IMR-90 (cell line): ENCODE measurements at regions not wholly inside any gene's neighbourhood (a gene's known extent, or its start where the extent isn't known, plus 50 kb on each side); places are given as distances from the start of the nearest gene placed in this dataset.

Experiments used
- ATAC-seq: fragments of 200-7000 bp; cut with Tn5 transposase; 2 replicates; pipeline ENCODE4 v1.9.1; 2020; ENCODE audit warnings: low read depth, mild to moderate bottlenecking, moderate library complexity
- BruUV-seq: library from RNA; stranded (reverse); fragments of 400-500 nt; replicated peaks from 2 replicates; lab custom pipeline; 2021; lab: Mats Ljungman, UMichigan
- CTCF ChIA-PET: fragments of 300-600 bp; formaldehyde crosslinking; extraction: SDS; loops from one replicate; lab custom pipeline; 2021; ENCODE audit warnings: antibody characterized with exemption; lab: Yijun Ruan, JAX
- POLR2A ChIA-PET: fragments of 300-600 bp; sonication (Branson Sonifier 250); formaldehyde crosslinking; loops from one replicate; lab custom pipeline; 2022; ENCODE audit warnings: antibody characterized with exemption; ENCODE audit not compliant: unreplicated experiment; lab: Charles Lee
- DNase-seq: peaks from one replicate; pipeline ENCODE4 v3.0.0; 2013
- H2AFZ ChIP-seq: replicated peaks from 2 replicates; pipeline ENCODE3; 2013; ENCODE audit warnings: low read length, mild to moderate bottlenecking; ENCODE audit not compliant: poor library complexity
- H2AK5ac ChIP-seq: 2 replicates; pipeline ENCODE4 v1.6.1; 2013; ENCODE audit warnings: low read depth, low read length, inconsistent platforms
- H2AK9ac ChIP-seq: replicated peaks from 2 replicates; pipeline ENCODE3; 2013; ENCODE audit warnings: mild to moderate bottlenecking, low read depth, low read length, moderate library complexity; ENCODE audit not compliant: poor library complexity
- H2BK120ac ChIP-seq: 2 replicates; pipeline ENCODE4 v1.6.1; 2013; ENCODE audit warnings: low read depth, low read length, inconsistent platforms
- H2BK15ac ChIP-seq: 3 replicates; pipeline ENCODE4 v1.6.1; 2013; ENCODE audit warnings: low read depth, low read length, inconsistent platforms
- H2BK20ac ChIP-seq: 2 replicates; pipeline ENCODE4 v1.6.1; 2013; ENCODE audit warnings: low read depth, mild to moderate bottlenecking, inconsistent platforms, low read length, moderate library complexity
- H2BK5ac ChIP-seq: 2 replicates; pipeline ENCODE4 v1.6.1; 2013; ENCODE audit warnings: mild to moderate bottlenecking, low read depth, low read length, inconsistent platforms; ENCODE audit not compliant: poor library complexity, severe bottlenecking
- H3K14ac ChIP-seq: replicated peaks from 2 replicates; pipeline ENCODE4 v1.6.1; 2013; ENCODE audit warnings: low read depth, low read length, inconsistent platforms
- H3K18ac ChIP-seq: 2 replicates; pipeline ENCODE4 v1.6.1; 2013; ENCODE audit warnings: low read depth, low read length, control low read depth
- H3K23ac ChIP-seq: 2 replicates; pipeline ENCODE4 v1.6.1; 2013; ENCODE audit warnings: low read depth, low read length, inconsistent platforms
- H3K27ac ChIP-seq: 2 replicates; pipeline ENCODE4 v1.5.1; 2013; ENCODE audit warnings: mild to moderate bottlenecking, control low read depth, low read length; ENCODE audit not compliant: insufficient read depth
- H3K27me3 ChIP-seq: 2 replicates; pipeline ENCODE4 v1.6.1; 2013; ENCODE audit warnings: low read length; ENCODE audit not compliant: control insufficient read depth, insufficient read depth
- H3K36me3 ChIP-seq: 2 replicates; pipeline ENCODE4 v1.6.1; 2013; ENCODE audit warnings: low read length, mixed read lengths; ENCODE audit not compliant: control insufficient read depth, insufficient read depth
- H3K4ac ChIP-seq: 2 replicates; pipeline ENCODE4 v1.6.1; 2013; ENCODE audit warnings: low read depth, low read length, inconsistent platforms
- H3K4me1 ChIP-seq: 2 replicates; pipeline ENCODE4 v1.6.1; 2013; ENCODE audit warnings: low read length, mixed read lengths; ENCODE audit not compliant: control insufficient read depth, insufficient read depth
- H3K4me2 ChIP-seq: 2 replicates; pipeline ENCODE4 v1.6.1; 2013; ENCODE audit warnings: low read depth, mild to moderate bottlenecking, control low read depth, low read length, moderate library complexity
- H3K4me3 ChIP-seq: 2 replicates; pipeline ENCODE4 v1.5.1; 2013; ENCODE audit warnings: low read depth, mild to moderate bottlenecking, control low read depth, low read length, moderate library complexity; ENCODE audit not compliant: insufficient read depth
- H3K56ac ChIP-seq: 2 replicates; pipeline ENCODE4 v1.6.1; 2013; ENCODE audit warnings: low read length, inconsistent platforms; ENCODE audit not compliant: insufficient read depth; ENCODE audit errors: extremely low read depth
- H3K79me1 ChIP-seq, 2 experiments: 2 replicates each; pipeline ENCODE4 v1.6.1; 2013; ENCODE audit warnings: low read length in 2 of 2, inconsistent platforms in 1 of 2, low read depth in 1 of 2
- H3K9ac ChIP-seq: 2 replicates; pipeline ENCODE4 v1.6.1; 2013; ENCODE audit warnings: low read depth, low read length, control low read depth
- H3K9me1 ChIP-seq: 2 replicates; pipeline ENCODE4 v1.6.1; 2013; ENCODE audit warnings: low read length, inconsistent platforms; ENCODE audit not compliant: insufficient read depth
- H3K9me3 ChIP-seq: 2 replicates; pipeline ENCODE4 v1.6.1; 2013; ENCODE audit warnings: low read length; ENCODE audit not compliant: control insufficient read depth, insufficient read depth
- H4K20me1 ChIP-seq: 2 replicates; pipeline ENCODE4 v1.6.1; 2013; ENCODE audit warnings: low read length, inconsistent platforms; ENCODE audit not compliant: insufficient read depth
- H4K5ac ChIP-seq: 2 replicates; pipeline ENCODE4 v1.6.1; 2013; ENCODE audit warnings: mild to moderate bottlenecking, low read depth, low read length, control low read depth
- H4K8ac ChIP-seq, 2 experiments: 2 replicates each; pipeline ENCODE4 v1.6.1; 2013; ENCODE audit warnings: low read depth in 2 of 2, low read length in 2 of 2, control low read depth in 1 of 2, inconsistent platforms in 1 of 2
- H4K91ac ChIP-seq: 2 replicates; pipeline ENCODE4 v1.6.1; 2013; ENCODE audit warnings: low read depth, low read length, inconsistent platforms; ENCODE audit not compliant: insufficient read depth
- CHD1 ChIP-seq: IDR thresholded peaks from 2 replicates; pipeline ENCODE4 v1.6.1; 2012; ENCODE audit warnings: low read depth, low read length, improper control_type of control experiment
- WGBS, 2 experiments: methylation state at CpG; one replicate each; pipeline versions ENCODE4 v1.1.5 to v1.1.7; 2013; ENCODE audit warnings: missing lambda C conversion rate in 2 of 2; ENCODE audit not compliant: insufficient read length in 1 of 2; ENCODE audit errors: extremely low coverage in 2 of 2; 5-methylcytosine and 5-hydroxymethylcytosine counted together
- dilution Hi-C: fragments of 300-500 bp; cut with HindIII; formaldehyde crosslinking; loops from one replicate; pipeline ENCODE4 v1.14.3; 2018; ENCODE audit warnings: low sequenced_read_pairs; ENCODE audit not compliant: unreplicated experiment
- in situ Hi-C: fragments of 300-500 bp; cut with MboI; formaldehyde crosslinking; loops from 3 replicates; pipeline ENCODE4 v1.14.3; 2019; ENCODE audit warnings: low sequenced_read_pairs, inconsistent platforms, mixed read lengths
- intact Hi-C: fragments of 100-400 bp; cut with micrococcal nuclease; formaldehyde crosslinking; loops from 2 replicates; pipeline ENCODE4 v1.10.0; 2022

GRCh38 chr15:39529457-39529856, 51.4 kb upstream of the THBS1 start:
- H2AK9ac ChIP-seq: no peak overlapping the region
- no peak overlapping the region for H3K9ac ChIP-seq
- H3K27me3 ChIP-seq: no peaks in the 10 kb centered on the region
- H3K4me1 ChIP-seq: peaks cover 2% of the 10 kb centered on the region; the same call in 1 of the 2 replicates
- POLR2A ChIA-PET: no interaction called here
- no peak overlapping the region for H3K23ac ChIP-seq
- H3K4me3 ChIP-seq: no peak overlapping the region
- no peak overlapping the region for H4K8ac ChIP-seq
- H2AFZ ChIP-seq: no peak overlapping the region
- no CpG with 5 or more reads among the region's 4 CpGs for WGBS, 2 experiments
- H3K27ac ChIP-seq: no peak overlapping the region
- ATAC-seq (no peak), DNase-seq (no peak)
- no peaks in the 10 kb centered on the region for H3K79me1 ChIP-seq
- H2BK5ac ChIP-seq: no peak overlapping the region
- no peaks in the 10 kb centered on the region for H3K9me1 ChIP-seq
- H2AK5ac ChIP-seq: no peak overlapping the region
- no TSS peak for BruUV-seq
- H3K4ac ChIP-seq: no peak overlapping the region
- H2BK20ac ChIP-seq: no peak overlapping the region
- intact Hi-C loops: no loop called here
- no peak overlapping the region for H3K14ac ChIP-seq
- in situ Hi-C loops: no loop called here
- H3K18ac ChIP-seq: no peak overlapping the region
- no peak overlapping the region for H4K5ac ChIP-seq
- CTCF ChIA-PET: interaction anchor here (0.8 kb wide), 1 partner anchor 40 kb away, joined by 3 read pairs; no protein-coding TSS in a partner anchor
- no peak overlapping the region for H3K4me2 ChIP-seq
- H4K91ac ChIP-seq: no peak overlapping the region
- no peaks in the 10 kb centered on the region for H3K36me3 ChIP-seq
- H3K9me3 ChIP-seq: no peaks in the 10 kb centered on the region
- no peak overlapping the region for H2BK120ac ChIP-seq
- no peak overlapping the region for H3K56ac ChIP-seq
- H2BK15ac ChIP-seq: no peak overlapping the region
- dilution Hi-C loops: no loop called here
- H4K20me1 ChIP-seq: no peaks in the 10 kb centered on the region
- TF ChIP-seq CHD1: no peak
